Activated CD4-positive, alpha-beta memory T cell treated with anti-CD3 and anti-CD28 coated beads for 36 hours (primary cell): ENCODE measurements at regions not wholly inside any gene's neighbourhood (a gene's known extent, or its start where the extent isn't known, plus 50 kb on each side); places are given as distances from the start of the nearest gene placed in this dataset.
A peak's percentile ranks its signal among the peaks of the same experiment; 100 is the strongest.

Source experiments
- CTCF ChIA-PET: fragments of 350-600 bp; sonication (Branson Sonifier 250); formaldehyde crosslinking; loops from one replicate; lab custom pipeline; 2021; ENCODE audit warnings: antibody characterized with exemption, inconsistent platforms; lab: Charles Lee
- POLR2A ChIA-PET: fragments of 350-600 bp; sonication (Branson Sonifier 250); formaldehyde crosslinking; loops from one replicate; lab custom pipeline; 2021; ENCODE audit warnings: antibody characterized with exemption; lab: Charles Lee
- DNase-seq: peaks from one replicate; pipeline ENCODE4 v3.0.0-alpha.2; 2020
- H3K27ac Mint-ChIP-seq: one replicate; pipeline ENCODE4 v1.8.0; 2021; ENCODE audit warnings: mixed read lengths
- H3K27me3 Mint-ChIP-seq: one replicate; pipeline ENCODE4 v1.8.0; 2021; ENCODE audit warnings: mixed read lengths
- H3K36me3 Mint-ChIP-seq: one replicate; pipeline ENCODE4 v1.8.0; 2021; ENCODE audit warnings: mixed read lengths
- H3K4me1 Mint-ChIP-seq: one replicate; pipeline ENCODE4 v1.8.0; 2021; ENCODE audit warnings: low read depth, mixed read lengths
- H3K4me3 Mint-ChIP-seq: one replicate; pipeline ENCODE4 v1.8.0; 2021; ENCODE audit warnings: mild to moderate bottlenecking, mixed read lengths
- H3K9me3 Mint-ChIP-seq: one replicate; pipeline ENCODE4 v1.8.0; 2021; ENCODE audit warnings: mixed read lengths
- intact Hi-C: fragments of 100-400 bp; cut with micrococcal nuclease; formaldehyde crosslinking; loops from one replicate; pipeline ENCODE4 v1.15.1; 2023

- H3K4me1 Mint-ChIP-seq = peaks cover 30% of the 10 kb centered on the region
- H3K27ac Mint-ChIP-seq = no peak overlapping the region
- no peaks in the 10 kb centered on the region for H3K27me3 Mint-ChIP-seq
- H3K36me3 Mint-ChIP-seq = no peaks in the 10 kb centered on the region
- no peaks in the 10 kb centered on the region for H3K9me3 Mint-ChIP-seq
- no peak for DNase-seq
- CTCF ChIA-PET = interaction anchor here (0.6 to 1.4 kb wide), 2 partner anchors 24 to 183 kb away, joined by 3 to 4 read pairs; no protein-coding TSS in a partner anchor
- H3K4me3 Mint-ChIP-seq = no peak overlapping the region
- POLR2A ChIA-PET = no interaction called here
- intact Hi-C loops = loop anchor here (5.0 kb wide), 2 partner anchors 228 to 303 kb away; partner anchors contain the start of gene CD96
Measured at GRCh38 chr3:111314181-111314873, 227.7 kb upstream of the CD96 start.

- intact Hi-C loops = loop anchor here (5.0 kb wide), 2 partner anchors 227 to 302 kb away; partner anchors contain the start of gene CD96
- no peak for DNase-seq
- POLR2A ChIA-PET = no interaction called here
- Mint-ChIP-seq H3K27me3 (no peaks in the 10 kb centered on the region), H3K36me3 (no peaks in the 10 kb centered on the region), H3K4me3 (no peak overlapping the region), H3K9me3 (no peaks in the 10 kb centered on the region), H3K27ac (no peak overlapping the region), H3K4me1 (peaks cover 28% of the 10 kb centered on the region)
- CTCF ChIA-PET = interaction anchor here (0.6 to 1.4 kb wide), 3 partner anchors 10 to 182 kb away, joined by 3 to 4 read pairs (median 4); no protein-coding TSS in a partner anchor
Measured at GRCh38 chr3:111314898-111315297, 227.1 kb upstream of the CD96 start.

- Mint-ChIP-seq H3K9me3 (no peaks in the 10 kb centered on the region), H3K4me3 (no peak overlapping the region), H3K27me3 (no peaks in the 10 kb centered on the region), H3K4me1 (peaks cover 19% of the 10 kb centered on the region), H3K36me3 (no peaks in the 10 kb centered on the region), H3K27ac (no peak overlapping the region)
- intact Hi-C loops = no loop called here
- no peak for DNase-seq
- ChIA-PET POLR2A (no interaction called here), CTCF (interaction anchor here (0.5 to 1.1 kb wide), 3 partner anchors 9 to 300 kb away, joined by 3 to 4 read pairs (median 3); no protein-coding TSS in a partner anchor)
Measured at GRCh38 chr3:111315930-111316587, 225.9 kb upstream of the CD96 start.

- no peak overlapping the region for H3K27ac Mint-ChIP-seq
- peaks cover 5% of the 10 kb centered on the region for H3K4me1 Mint-ChIP-seq
- POLR2A ChIA-PET = no interaction called here
- intact Hi-C loops = no loop called here
- CTCF ChIA-PET = no interaction called here
- H3K36me3 Mint-ChIP-seq = no peaks in the 10 kb centered on the region
- H3K27me3 Mint-ChIP-seq = no peaks in the 10 kb centered on the region
- H3K9me3 Mint-ChIP-seq = no peaks in the 10 kb centered on the region
- no peak overlapping the region for H3K4me3 Mint-ChIP-seq
- no peak for DNase-seq
Measured at GRCh38 chr3:111318289-111318688, 223.7 kb upstream of the CD96 start.

- CTCF ChIA-PET = no interaction called here
- intact Hi-C loops = no loop called here
Measured at GRCh38 chr3:111319598-111319997, 222.4 kb upstream of the CD96 start.

GRCh38 chr3:111321786-111322185, 220.2 kb upstream of the CD96 start:
- POLR2A ChIA-PET = no interaction called here
- Mint-ChIP-seq H3K36me3 (no peaks in the 10 kb centered on the region), H3K27ac (no peak overlapping the region), H3K9me3 (no peaks in the 10 kb centered on the region), H3K4me1 (peaks cover 31% of the 10 kb centered on the region), H3K4me3 (no peak overlapping the region), H3K27me3 (no peaks in the 10 kb centered on the region)
- intact Hi-C loops = no loop called here
- CTCF ChIA-PET = no interaction called here
- DNase-seq = no peak

More at GRCh38 chr3:111319598-111319997, 222.4 kb upstream of the CD96 start:
- Mint-ChIP-seq H3K9me3 (no peaks in the 10 kb centered on the region), H3K27me3 (no peaks in the 10 kb centered on the region), H3K4me1 (peaks cover 11% of the 10 kb centered on the region), H3K4me3 (no peak overlapping the region), H3K27ac (no peak overlapping the region), H3K36me3 (no peaks in the 10 kb centered on the region)
- POLR2A ChIA-PET = no interaction called here
- no peak for DNase-seq

- POLR2A ChIA-PET = interaction anchor here (0.9 kb wide), 1 partner anchor 13 kb away, joined by 3 read pairs; no protein-coding TSS in a partner anchor
- intact Hi-C loops = no loop called here
- no peak overlapping the region for H3K4me3 Mint-ChIP-seq
- CTCF ChIA-PET = interaction anchor here (1.0 to 1.3 kb wide), 2 partner anchors 13 to 216 kb away, joined by 3 to 5 read pairs; no protein-coding TSS in a partner anchor
- H3K36me3 Mint-ChIP-seq = no peaks in the 10 kb centered on the region
- DNase-seq = no peak
- H3K4me1 Mint-ChIP-seq = peaks cover 31% of the 10 kb centered on the region
- H3K27me3 Mint-ChIP-seq = no peaks in the 10 kb centered on the region
- H3K9me3 Mint-ChIP-seq = no peaks in the 10 kb centered on the region
- H3K27ac Mint-ChIP-seq = no peak overlapping the region
Measured at GRCh38 chr3:111323019-111323418, 219.0 kb upstream of the CD96 start.

GRCh38 chr3:111324151-111324550, 217.8 kb upstream of the CD96 start:
- no peaks in the 10 kb centered on the region for H3K9me3 Mint-ChIP-seq
- peak overlapping the region; percentile 12 for H3K27ac Mint-ChIP-seq
- H3K27me3 Mint-ChIP-seq = no peaks in the 10 kb centered on the region
- no peak overlapping the region for H3K4me3 Mint-ChIP-seq
- H3K36me3 Mint-ChIP-seq = no peaks in the 10 kb centered on the region
- intact Hi-C loops = no loop called here
- ChIA-PET CTCF (interaction anchor here (0.7 kb wide), 1 partner anchor 85 kb away, joined by 3 read pairs; no protein-coding TSS in a partner anchor), POLR2A (interaction anchor here (0.9 kb wide), 1 partner anchor 14 kb away, joined by 3 read pairs; no protein-coding TSS in a partner anchor)
- peaks cover 31% of the 10 kb centered on the region for H3K4me1 Mint-ChIP-seq
- DNase-seq = no peak

- no peaks in the 10 kb centered on the region for H3K36me3 Mint-ChIP-seq
- H3K9me3 Mint-ChIP-seq = no peaks in the 10 kb centered on the region
- intact Hi-C loops = no loop called here
- H3K4me3 Mint-ChIP-seq = peak overlapping the region; percentile 7
- ChIA-PET CTCF (interaction anchor here (1.4 kb wide), 1 partner anchor 9 kb away, joined by 4 read pairs; no protein-coding TSS in a partner anchor), POLR2A (no interaction called here)
- H3K27me3 Mint-ChIP-seq = no peaks in the 10 kb centered on the region
- no peak overlapping the region for H3K27ac Mint-ChIP-seq
- H3K4me1 Mint-ChIP-seq = peaks cover 31% of the 10 kb centered on the region
- DNase-seq = no peak
Measured at GRCh38 chr3:111324645-111325044, 217.4 kb upstream of the CD96 start.

- Mint-ChIP-seq H3K4me3 (no peak overlapping the region), H3K27ac (no peak overlapping the region), H3K36me3 (no peaks in the 10 kb centered on the region), H3K9me3 (no peaks in the 10 kb centered on the region), H3K4me1 (peaks cover 31% of the 10 kb centered on the region), H3K27me3 (no peaks in the 10 kb centered on the region)
- ChIA-PET POLR2A (no interaction called here), CTCF (interaction anchor here (0.7 to 1.4 kb wide), 2 partner anchors 10 to 292 kb away, joined by 3 to 4 read pairs; no protein-coding TSS in a partner anchor)
- DNase-seq = no peak
- intact Hi-C loops = no loop called here
Measured at GRCh38 chr3:111325160-111325718, 216.8 kb upstream of the CD96 start.

- POLR2A ChIA-PET = no interaction called here
- H3K4me1 Mint-ChIP-seq = peaks cover 31% of the 10 kb centered on the region
- H3K9me3 Mint-ChIP-seq = no peaks in the 10 kb centered on the region
- H3K36me3 Mint-ChIP-seq = no peaks in the 10 kb centered on the region
- H3K27me3 Mint-ChIP-seq = no peaks in the 10 kb centered on the region
- intact Hi-C loops = loop anchor here (2.0 kb wide), 1 partner anchor 212 kb away; no protein-coding TSS in a partner anchor
- CTCF ChIA-PET = no interaction called here
- DNase-seq = peak; percentile 34
- H3K4me3 Mint-ChIP-seq = no peak overlapping the region
- H3K27ac Mint-ChIP-seq = no peak overlapping the region
Measured at GRCh38 chr3:111326144-111326995, 215.6 kb upstream of the CD96 start.
